WTC11 (cell line): ENCODE measurements at regions not wholly inside any gene's neighbourhood (a gene's known extent, or its start where the extent isn't known, plus 50 kb on each side); places are given as distances from the start of the nearest gene placed in this dataset.

Experiments
- ATAC-seq: fragments of 200-7000 bp; cut with Tn5 transposase; 2 replicates; pipeline ENCODE4 v1.10.0; 2021; ENCODE audit warnings: mild to moderate bottlenecking, moderate library complexity
- CTCF ChIA-PET: fragments of 300-600 bp; sonication (Branson Sonifier 250); formaldehyde crosslinking; loops from one replicate; lab custom pipeline; 2021; ENCODE audit warnings: antibody characterized with exemption; lab: Charles Lee
- POLR2A ChIA-PET: fragments of 350-600 bp; sonication (Branson Sonifier 250); formaldehyde crosslinking; loops from one replicate; lab custom pipeline; 2021; ENCODE audit warnings: antibody characterized with exemption; lab: Charles Lee
- DNase-seq: peaks from one replicate; pipeline ENCODE4 v3.0.0; 2021; ENCODE audit warnings: low spot score
- H3K27ac Mint-ChIP-seq: 2 replicates; pipeline ENCODE4 v1.8.0; 2021; ENCODE audit warnings: mixed read lengths
- H3K27me3 Mint-ChIP-seq: 2 replicates; pipeline ENCODE4 v1.8.0; 2021; ENCODE audit warnings: low read depth, mild to moderate bottlenecking, moderate library complexity, mixed read lengths
- H3K36me3 Mint-ChIP-seq: 2 replicates; pipeline ENCODE4 v1.8.0; 2021; ENCODE audit warnings: mixed read lengths
- H3K4me1 Mint-ChIP-seq: 2 replicates; pipeline ENCODE4 v1.8.0; 2022; ENCODE audit warnings: mixed read lengths
- H3K4me3 Mint-ChIP-seq: 2 replicates; pipeline ENCODE4 v1.8.0; 2021; ENCODE audit warnings: mild to moderate bottlenecking, moderate library complexity, mixed read lengths
- H3K9me3 Mint-ChIP-seq: 2 replicates; pipeline ENCODE4 v1.8.0; 2021; ENCODE audit warnings: mixed read lengths
- CREB1 ChIP-seq: sonication (generic); formaldehyde crosslinking; IDR thresholded peaks from 2 replicates; pipeline ENCODE4 v1.8.0; 2023; ENCODE audit warnings: mild to moderate bottlenecking, missing genetic modification reagents
- FOXP1 ChIP-seq: sonication (generic); formaldehyde crosslinking; IDR thresholded peaks from 2 replicates; pipeline ENCODE4 v1.8.0; 2022; ENCODE audit warnings: missing genetic modification reagents, mild to moderate bottlenecking, moderate library complexity, borderline replicate concordance
- GABPB1 ChIP-seq: sonication (generic); formaldehyde crosslinking; IDR thresholded peaks from 2 replicates; pipeline ENCODE4 v1.8.1; 2023; ENCODE audit warnings: mild to moderate bottlenecking, missing genetic modification reagents
- GTF2I ChIP-seq: fragments of 250-450 bp; sonication (Bioruptor Pico); conservative IDR thresholded peaks from 2 replicates; pipeline ENCODE4 v1.4.0; 2021; ENCODE audit warnings: mild to moderate bottlenecking
- IRF2 ChIP-seq: sonication (generic); formaldehyde crosslinking; IDR thresholded peaks from 2 replicates; pipeline ENCODE4 v1.8.0; 2022; ENCODE audit warnings: low read depth, missing genetic modification reagents, borderline replicate concordance
- KAT7 ChIP-seq: sonication (generic); formaldehyde crosslinking; IDR thresholded peaks from 2 replicates; pipeline ENCODE4 v1.8.1; 2023; ENCODE audit warnings: missing genetic modification reagents, mild to moderate bottlenecking, borderline replicate concordance
- MXD4 ChIP-seq: fragments of 250-450 bp; sonication (Bioruptor Pico); IDR thresholded peaks from 2 replicates; pipeline ENCODE4 v1.8.0; 2021; ENCODE audit warnings: mild to moderate bottlenecking, moderate library complexity, borderline replicate concordance
- NFE2L1 ChIP-seq: sonication (generic); formaldehyde crosslinking; IDR thresholded peaks from 2 replicates; pipeline ENCODE4 v1.8.1; 2023; ENCODE audit warnings: missing genetic modification reagents
- NFYB ChIP-seq: sonication (generic); formaldehyde crosslinking; conservative IDR thresholded peaks from 2 replicates; pipeline ENCODE4 v1.8.0; 2022; ENCODE audit warnings: low read depth, missing genetic modification reagents
- SMAD3 ChIP-seq: sonication (generic); formaldehyde crosslinking; IDR thresholded peaks from 2 replicates; pipeline ENCODE4 v1.8.0; 2022; ENCODE audit warnings: missing genetic modification reagents, mild to moderate bottlenecking, borderline replicate concordance
- ZBTB21 ChIP-seq: sonication (generic); formaldehyde crosslinking; IDR thresholded peaks from 2 replicates; pipeline ENCODE4 v1.8.1; 2023; ENCODE audit warnings: mild to moderate bottlenecking, missing genetic modification reagents, borderline replicate concordance
- ZNF138 ChIP-seq: sonication (generic); formaldehyde crosslinking; conservative IDR thresholded peaks from 2 replicates; pipeline ENCODE4 v1.8.1; 2022; ENCODE audit warnings: mild to moderate bottlenecking, moderate library complexity, missing genetic modification reagents
- ZNF232 ChIP-seq: sonication (generic); formaldehyde crosslinking; IDR thresholded peaks from 2 replicates; pipeline ENCODE4 v1.8.0; 2022; ENCODE audit warnings: mild to moderate bottlenecking, missing genetic modification reagents
- ZNF317 ChIP-seq: sonication (generic); formaldehyde crosslinking; IDR thresholded peaks from 2 replicates; pipeline ENCODE4 v1.8.1; 2023; ENCODE audit warnings: low read depth, mild to moderate bottlenecking, moderate library complexity, missing genetic modification reagents, borderline replicate concordance
- ZNF671 ChIP-seq: fragments of 250-450 bp; sonication (Bioruptor Pico); IDR thresholded peaks from 2 replicates; pipeline ENCODE4 v1.8.0; 2021; ENCODE audit warnings: mild to moderate bottlenecking
- TF ChIP-seq, protein P1 (sequence below): sonication (generic); formaldehyde crosslinking; IDR thresholded peaks from 2 replicates; pipeline ENCODE4 v1.8.1; 2022; ENCODE audit warnings: missing genetic modification reagents, borderline replicate concordance
- TF ChIP-seq, protein P2 (sequence below): sonication (generic); formaldehyde crosslinking; IDR thresholded peaks from 2 replicates; pipeline ENCODE4 v1.8.1; 2022; ENCODE audit warnings: low read depth, missing genetic modification reagents, borderline replicate concordance
- TF ChIP-seq, protein P3 (sequence below): sonication (generic); formaldehyde crosslinking; IDR thresholded peaks from 2 replicates; pipeline ENCODE4 v1.8.0; 2022; ENCODE audit warnings: mild to moderate bottlenecking, missing genetic modification reagents
- TF ChIP-seq, protein P4 (sequence below): sonication (generic); formaldehyde crosslinking; IDR thresholded peaks from 2 replicates; pipeline ENCODE4 v1.8.1; 2022; ENCODE audit warnings: low read depth, mild to moderate bottlenecking, moderate library complexity, missing genetic modification reagents, borderline replicate concordance
- TF ChIP-seq, protein P5 (sequence below): sonication (generic); formaldehyde crosslinking; IDR thresholded peaks from 2 replicates; pipeline ENCODE4 v1.8.0; 2022; ENCODE audit warnings: mild to moderate bottlenecking, missing genetic modification reagents
- TF ChIP-seq, protein P6 (sequence below): sonication (generic); formaldehyde crosslinking; IDR thresholded peaks from 2 replicates; pipeline ENCODE4 v1.8.0; 2023; ENCODE audit warnings: mild to moderate bottlenecking, missing genetic modification reagents
- TF ChIP-seq, protein P7 (sequence below): sonication (generic); formaldehyde crosslinking; IDR thresholded peaks from 2 replicates; pipeline ENCODE4 v1.8.1; 2023; ENCODE audit warnings: mild to moderate bottlenecking, missing genetic modification reagents, moderate library complexity
- TF ChIP-seq, protein P8 (sequence below): sonication (generic); formaldehyde crosslinking; IDR thresholded peaks from 2 replicates; pipeline ENCODE4 v1.8.0; 2022; ENCODE audit warnings: mild to moderate bottlenecking, missing genetic modification reagents
- TF ChIP-seq, protein P9 (sequence below): fragments of 250-450 bp; sonication (Bioruptor Pico); IDR thresholded peaks from 2 replicates; pipeline ENCODE4 v2.1.2; 2022; ENCODE audit warnings: mild to moderate bottlenecking, moderate library complexity

DNA sequence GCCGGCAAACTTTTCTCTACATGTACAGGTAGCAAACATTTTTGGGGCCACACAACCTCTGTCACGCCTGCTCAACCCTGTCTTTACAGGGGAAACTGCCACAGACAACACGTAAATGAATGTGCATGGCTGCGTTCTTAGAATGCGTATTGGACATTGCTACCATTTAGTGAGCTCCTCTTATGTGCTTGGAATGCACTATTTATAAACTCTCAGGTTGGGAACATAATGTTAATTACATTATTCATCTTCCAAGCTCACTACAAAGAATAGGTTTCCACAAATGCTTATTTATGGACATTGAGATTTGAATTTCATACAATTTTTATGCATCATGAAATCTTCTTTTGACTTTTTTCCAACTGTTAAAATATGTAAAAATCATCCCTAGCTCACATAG lies 92.0 kb upstream of the RPS6KA2 start (continued):
- TF ChIP-seq, protein P1, sequence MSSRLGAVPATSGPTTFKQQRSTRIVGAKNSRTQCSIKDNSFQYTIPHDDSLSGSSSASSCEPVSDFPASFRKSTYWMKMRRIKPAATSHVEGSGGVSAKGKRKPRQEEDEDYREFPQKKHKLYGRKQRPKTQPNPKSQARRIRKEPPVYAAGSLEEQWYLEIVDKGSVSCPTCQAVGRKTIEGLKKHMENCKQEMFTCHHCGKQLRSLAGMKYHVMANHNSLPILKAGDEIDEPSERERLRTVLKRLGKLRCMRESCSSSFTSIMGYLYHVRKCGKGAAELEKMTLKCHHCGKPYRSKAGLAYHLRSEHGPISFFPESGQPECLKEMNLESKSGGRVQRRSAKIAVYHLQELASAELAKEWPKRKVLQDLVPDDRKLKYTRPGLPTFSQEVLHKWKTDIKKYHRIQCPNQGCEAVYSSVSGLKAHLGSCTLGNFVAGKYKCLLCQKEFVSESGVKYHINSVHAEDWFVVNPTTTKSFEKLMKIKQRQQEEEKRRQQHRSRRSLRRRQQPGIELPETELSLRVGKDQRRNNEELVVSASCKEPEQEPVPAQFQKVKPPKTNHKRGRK (CRISPR knock-in tag) = no peak
- TF ChIP-seq, protein P2, sequence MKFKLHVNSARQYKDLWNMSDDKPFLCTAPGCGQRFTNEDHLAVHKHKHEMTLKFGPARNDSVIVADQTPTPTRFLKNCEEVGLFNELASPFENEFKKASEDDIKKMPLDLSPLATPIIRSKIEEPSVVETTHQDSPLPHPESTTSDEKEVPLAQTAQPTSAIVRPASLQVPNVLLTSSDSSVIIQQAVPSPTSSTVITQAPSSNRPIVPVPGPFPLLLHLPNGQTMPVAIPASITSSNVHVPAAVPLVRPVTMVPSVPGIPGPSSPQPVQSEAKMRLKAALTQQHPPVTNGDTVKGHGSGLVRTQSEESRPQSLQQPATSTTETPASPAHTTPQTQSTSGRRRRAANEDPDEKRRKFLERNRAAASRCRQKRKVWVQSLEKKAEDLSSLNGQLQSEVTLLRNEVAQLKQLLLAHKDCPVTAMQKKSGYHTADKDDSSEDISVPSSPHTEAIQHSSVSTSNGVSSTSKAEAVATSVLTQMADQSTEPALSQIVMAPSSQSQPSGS (CRISPR knock-in tag) = no peak
- TF ChIP-seq NFE2L1 (CRISPR knock-in tag) (no peak), CREB1 (no peak), ZNF232 (CRISPR knock-in tag) (no peak), SMAD3 (no peak), ZNF671 (CRISPR knock-in tag) (no peak)
- TF ChIP-seq, protein P3, sequence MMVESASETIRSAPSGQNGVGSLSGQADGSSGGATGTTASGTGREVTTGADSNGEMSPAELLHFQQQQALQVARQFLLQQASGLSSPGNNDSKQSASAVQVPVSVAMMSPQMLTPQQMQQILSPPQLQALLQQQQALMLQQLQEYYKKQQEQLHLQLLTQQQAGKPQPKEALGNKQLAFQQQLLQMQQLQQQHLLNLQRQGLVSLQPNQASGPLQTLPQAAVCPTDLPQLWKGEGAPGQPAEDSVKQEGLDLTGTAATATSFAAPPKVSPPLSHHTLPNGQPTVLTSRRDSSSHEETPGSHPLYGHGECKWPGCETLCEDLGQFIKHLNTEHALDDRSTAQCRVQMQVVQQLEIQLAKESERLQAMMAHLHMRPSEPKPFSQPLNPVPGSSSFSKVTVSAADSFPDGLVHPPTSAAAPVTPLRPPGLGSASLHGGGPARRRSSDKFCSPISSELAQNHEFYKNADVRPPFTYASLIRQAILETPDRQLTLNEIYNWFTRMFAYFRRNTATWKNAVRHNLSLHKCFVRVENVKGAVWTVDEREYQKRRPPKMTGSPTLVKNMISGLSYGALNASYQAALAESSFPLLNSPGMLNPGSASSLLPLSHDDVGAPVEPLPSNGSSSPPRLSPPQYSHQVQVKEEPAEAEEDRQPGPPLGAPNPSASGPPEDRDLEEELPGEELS (CRISPR knock-in tag) = no peak
- TF ChIP-seq, protein P4, sequence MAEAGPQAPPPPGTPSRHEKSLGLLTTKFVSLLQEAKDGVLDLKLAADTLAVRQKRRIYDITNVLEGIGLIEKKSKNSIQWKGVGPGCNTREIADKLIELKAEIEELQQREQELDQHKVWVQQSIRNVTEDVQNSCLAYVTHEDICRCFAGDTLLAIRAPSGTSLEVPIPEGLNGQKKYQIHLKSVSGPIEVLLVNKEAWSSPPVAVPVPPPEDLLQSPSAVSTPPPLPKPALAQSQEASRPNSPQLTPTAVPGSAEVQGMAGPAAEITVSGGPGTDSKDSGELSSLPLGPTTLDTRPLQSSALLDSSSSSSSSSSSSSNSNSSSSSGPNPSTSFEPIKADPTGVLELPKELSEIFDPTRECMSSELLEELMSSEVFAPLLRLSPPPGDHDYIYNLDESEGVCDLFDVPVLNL = no peak

DNA sequence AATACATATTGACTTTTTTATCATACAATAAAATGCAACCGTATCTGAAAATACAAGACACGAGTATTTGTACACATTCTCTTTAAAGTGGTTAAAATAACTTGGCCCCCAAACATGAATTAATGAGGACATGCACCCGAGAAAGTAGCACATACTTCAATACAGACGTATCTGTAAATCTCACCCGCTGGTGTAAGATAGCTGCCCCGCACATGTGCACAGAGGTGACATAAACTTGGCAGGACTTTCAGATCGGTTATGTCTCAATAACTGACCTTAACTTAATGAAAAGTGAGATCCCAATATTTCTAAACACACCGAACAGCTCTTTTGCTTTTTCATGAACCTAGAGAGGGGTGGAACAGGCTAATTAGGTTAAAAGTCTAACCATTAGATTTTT lies 91.5 kb upstream of the RPS6KA2 start:
- Mint-ChIP-seq H3K27ac (no peak overlapping the region), H3K4me3 (no peak overlapping the region), H3K4me1 (no peaks in the 10 kb centered on the region), H3K27me3 (no peaks in the 10 kb centered on the region), H3K36me3 (no peaks in the 10 kb centered on the region), H3K9me3 (no peaks in the 10 kb centered on the region)
- ChIA-PET POLR2A (no interaction called here), CTCF (interaction anchor here (1.7 kb wide), 1 partner anchor 11 kb away, joined by 6 read pairs; no protein-coding TSS in a partner anchor)
- no peak for DNase-seq
- no peak for ATAC-seq
- TF ChIP-seq ZNF138 (CRISPR knock-in tag) (no peak), FOXP1 (CRISPR knock-in tag) (no peak), ZBTB21 (CRISPR knock-in tag) (no peak), NFYB (no peak), ZNF317 (CRISPR knock-in tag) (no peak), KAT7 (CRISPR knock-in tag) (no peak), IRF2 (CRISPR knock-in tag) (no peak), GTF2I (CRISPR knock-in tag) (no peak), GABPB1 (CRISPR knock-in tag) (no peak), MXD4 (CRISPR knock-in tag) (no peak)
- TF ChIP-seq, protein P5, sequence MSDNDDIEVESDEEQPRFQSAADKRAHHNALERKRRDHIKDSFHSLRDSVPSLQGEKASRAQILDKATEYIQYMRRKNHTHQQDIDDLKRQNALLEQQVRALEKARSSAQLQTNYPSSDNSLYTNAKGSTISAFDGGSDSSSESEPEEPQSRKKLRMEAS = no peak
- TF ChIP-seq, protein P6, sequence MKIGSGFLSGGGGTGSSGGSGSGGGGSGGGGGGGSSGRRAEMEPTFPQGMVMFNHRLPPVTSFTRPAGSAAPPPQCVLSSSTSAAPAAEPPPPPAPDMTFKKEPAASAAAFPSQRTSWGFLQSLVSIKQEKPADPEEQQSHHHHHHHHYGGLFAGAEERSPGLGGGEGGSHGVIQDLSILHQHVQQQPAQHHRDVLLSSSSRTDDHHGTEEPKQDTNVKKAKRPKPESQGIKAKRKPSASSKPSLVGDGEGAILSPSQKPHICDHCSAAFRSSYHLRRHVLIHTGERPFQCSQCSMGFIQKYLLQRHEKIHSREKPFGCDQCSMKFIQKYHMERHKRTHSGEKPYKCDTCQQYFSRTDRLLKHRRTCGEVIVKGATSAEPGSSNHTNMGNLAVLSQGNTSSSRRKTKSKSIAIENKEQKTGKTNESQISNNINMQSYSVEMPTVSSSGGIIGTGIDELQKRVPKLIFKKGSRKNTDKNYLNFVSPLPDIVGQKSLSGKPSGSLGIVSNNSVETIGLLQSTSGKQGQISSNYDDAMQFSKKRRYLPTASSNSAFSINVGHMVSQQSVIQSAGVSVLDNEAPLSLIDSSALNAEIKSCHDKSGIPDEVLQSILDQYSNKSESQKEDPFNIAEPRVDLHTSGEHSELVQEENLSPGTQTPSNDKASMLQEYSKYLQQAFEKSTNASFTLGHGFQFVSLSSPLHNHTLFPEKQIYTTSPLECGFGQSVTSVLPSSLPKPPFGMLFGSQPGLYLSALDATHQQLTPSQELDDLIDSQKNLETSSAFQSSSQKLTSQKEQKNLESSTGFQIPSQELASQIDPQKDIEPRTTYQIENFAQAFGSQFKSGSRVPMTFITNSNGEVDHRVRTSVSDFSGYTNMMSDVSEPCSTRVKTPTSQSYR (CRISPR knock-in tag) = no peak
- TF ChIP-seq, protein P4 = no peak
- TF ChIP-seq, protein P7, sequence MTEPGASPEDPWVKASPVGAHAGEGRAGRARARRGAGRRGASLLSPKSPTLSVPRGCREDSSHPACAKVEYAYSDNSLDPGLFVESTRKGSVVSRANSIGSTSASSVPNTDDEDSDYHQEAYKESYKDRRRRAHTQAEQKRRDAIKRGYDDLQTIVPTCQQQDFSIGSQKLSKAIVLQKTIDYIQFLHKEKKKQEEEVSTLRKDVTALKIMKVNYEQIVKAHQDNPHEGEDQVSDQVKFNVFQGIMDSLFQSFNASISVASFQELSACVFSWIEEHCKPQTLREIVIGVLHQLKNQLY = no peak
- TF ChIP-seq, protein P8, sequence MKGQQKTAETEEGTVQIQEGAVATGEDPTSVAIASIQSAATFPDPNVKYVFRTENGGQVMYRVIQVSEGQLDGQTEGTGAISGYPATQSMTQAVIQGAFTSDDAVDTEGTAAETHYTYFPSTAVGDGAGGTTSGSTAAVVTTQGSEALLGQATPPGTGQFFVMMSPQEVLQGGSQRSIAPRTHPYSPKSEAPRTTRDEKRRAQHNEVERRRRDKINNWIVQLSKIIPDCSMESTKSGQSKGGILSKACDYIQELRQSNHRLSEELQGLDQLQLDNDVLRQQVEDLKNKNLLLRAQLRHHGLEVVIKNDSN = no peak
- TF ChIP-seq, protein P9, sequence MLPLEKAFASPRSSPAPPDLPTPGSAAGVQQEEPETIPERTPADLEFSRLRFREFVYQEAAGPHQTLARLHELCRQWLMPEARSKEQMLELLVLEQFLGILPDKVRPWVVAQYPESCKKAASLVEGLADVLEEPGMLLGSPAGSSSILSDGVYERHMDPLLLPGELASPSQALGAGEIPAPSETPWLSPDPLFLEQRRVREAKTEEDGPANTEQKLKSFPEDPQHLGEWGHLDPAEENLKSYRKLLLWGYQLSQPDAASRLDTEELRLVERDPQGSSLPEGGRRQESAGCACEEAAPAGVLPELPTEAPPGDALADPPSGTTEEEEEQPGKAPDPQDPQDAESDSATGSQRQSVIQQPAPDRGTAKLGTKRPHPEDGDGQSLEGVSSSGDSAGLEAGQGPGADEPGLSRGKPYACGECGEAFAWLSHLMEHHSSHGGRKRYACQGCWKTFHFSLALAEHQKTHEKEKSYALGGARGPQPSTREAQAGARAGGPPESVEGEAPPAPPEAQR (CRISPR knock-in tag) = no peak
